Epidermal melanocyte (primary cell): ENCODE measurements at regions not wholly inside any gene's neighbourhood (a gene's known extent, or its start where the extent isn't known, plus 50 kb on each side); places are given as distances from the start of the nearest gene placed in this dataset.
"Not testable (repeated sequence)": the region's sequence is repeated elsewhere in the genome, so short reads cannot be mapped to it uniquely, and the experiment has no call there.

ENCODE experiments used
- DNase-seq: peaks from one replicate; pipeline ENCODE4 v3.0.0; 2011; ENCODE audit warnings: low spot score; ENCODE audit not compliant: insufficient read length

GRCh38 chr5:152184266-152184665, 220.8 kb downstream of the NMUR2 start:
- DNase-seq: no peak

- no peak for DNase-seq
Observed at GRCh38 chr5:152181461-152181860, 223.6 kb downstream of the NMUR2 start.

GRCh38 chr5:152178350-152178699, 226.8 kb downstream of the NMUR2 start:
- DNase-seq: no peak

GRCh38 chr5:152177626-152178349, 227.3 kb downstream of the NMUR2 start:
- DNase-seq: no peak

GRCh38 chr5:152171888-152172287, 233.2 kb downstream of the NMUR2 start:
- DNase-seq: no peak

GRCh38 chr5:152170350-152170749, 234.7 kb downstream of the NMUR2 start:
- DNase-seq: no peak

GRCh38 chr5:152164860-152165259, 240.2 kb upstream of the GLRA1 start:
- DNase-seq: no peak

GRCh38 chr5:152159894-152160293, 235.2 kb upstream of the GLRA1 start:
- not testable (repeated sequence) for DNase-seq

- not testable (repeated sequence) for DNase-seq
Observed at GRCh38 chr5:152154452-152154851, 229.8 kb upstream of the GLRA1 start.

- no peak for DNase-seq
Observed at GRCh38 chr5:152151940-152152339, 227.3 kb upstream of the GLRA1 start.

GRCh38 chr5:152151113-152151512, 226.5 kb upstream of the GLRA1 start:
- no peak for DNase-seq

GRCh38 chr5:152147286-152147685, 222.6 kb upstream of the GLRA1 start:
- DNase-seq: no peak

GRCh38 chr5:152146566-152146965, 221.9 kb upstream of the GLRA1 start:
- DNase-seq: no peak

GRCh38 chr5:152144556-152144955, 219.9 kb upstream of the GLRA1 start:
- DNase-seq: no peak

GRCh38 chr5:152144030-152144429, 219.4 kb upstream of the GLRA1 start:
- no peak for DNase-seq

GRCh38 chr5:152142840-152143469, 218.3 kb upstream of the GLRA1 start:
- DNase-seq: peak; percentile 62

- no peak for DNase-seq
Observed at GRCh38 chr5:152140347-152140746, 215.7 kb upstream of the GLRA1 start.

GRCh38 chr5:152137063-152137462, 212.4 kb upstream of the GLRA1 start:
- DNase-seq: no peak

GRCh38 chr5:152136321-152136720, 211.7 kb upstream of the GLRA1 start:
- no peak for DNase-seq

GRCh38 chr5:152135827-152136226, 211.2 kb upstream of the GLRA1 start:
- DNase-seq: no peak

- no peak for DNase-seq
Observed at GRCh38 chr5:152125661-152126205, 201.1 kb upstream of the GLRA1 start.

GRCh38 chr5:152124409-152125041, 199.9 kb upstream of the GLRA1 start:
- DNase-seq: no peak
